HCT116 (cell line): ENCODE measurements at regions not wholly inside any gene's neighbourhood (a gene's known extent, or its start where the extent isn't known, plus 50 kb on each side); places are given as distances from the start of the nearest gene placed in this dataset.

Experiments used
- ATF3 ChIP-seq: IDR thresholded peaks from 2 replicates; pipeline ENCODE4 v1.6.1; 2012
- CTCF ChIP-seq, 3 experiments: fragments of 200-600 bp in 1 of 3; sonication (generic) in 1 of 3; IDR thresholded peaks in 2 of 3; conservative IDR thresholded peaks in 1 of 3; 2 replicates each; pipeline ENCODE4 v1.5.1; 2012 to 2017; ENCODE audit warnings: low read depth in 2 of 3, low read length in 2 of 3, antibody characterized with exemption in 1 of 3, borderline replicate concordance in 1 of 3, control low read depth in 1 of 3, mild to moderate bottlenecking in 1 of 3, mixed read lengths in 1 of 3, mixed run types in 1 of 3, moderate library complexity in 1 of 3; ENCODE audit not compliant: insufficient read depth in 1 of 3
- EGR1 ChIP-seq: IDR thresholded peaks from 2 replicates; pipeline ENCODE4 v1.6.1; 2012; ENCODE audit warnings: low read depth
- EZH2phosphoT487 ChIP-seq: fragments of 200-600 bp; IDR thresholded peaks from 2 replicates; pipeline ENCODE4 v1.6.1; 2018; ENCODE audit warnings: antibody characterized with exemption, borderline replicate concordance
- FOSL1 ChIP-seq: IDR thresholded peaks from 2 replicates; pipeline ENCODE4 v1.6.1; 2012; ENCODE audit warnings: low read depth
- POLR2A ChIP-seq: IDR thresholded peaks from 2 replicates; pipeline ENCODE4 v1.7.0; 2011; ENCODE audit warnings: borderline replicate concordance; ENCODE audit not compliant: insufficient read depth, insufficient read length; ENCODE audit errors: extremely low read depth
- TCF7L2 ChIP-seq: IDR thresholded peaks from 2 replicates; pipeline ENCODE4 v1.7.0; 2011; ENCODE audit warnings: borderline replicate concordance, inconsistent platforms; ENCODE audit not compliant: insufficient read depth, insufficient read length; ENCODE audit errors: extremely low read depth
- YY1 ChIP-seq: IDR thresholded peaks from 2 replicates; pipeline ENCODE4 v1.6.1; 2011; ENCODE audit warnings: low read length, low read depth, moderate library complexity, mild to moderate bottlenecking; ENCODE audit not compliant: insufficient replicate concordance; ENCODE audit errors: extremely low read depth
- ZFX ChIP-seq: fragments of 450-650 bp; IDR thresholded peaks from 2 replicates; pipeline ENCODE4 v1.6.1; 2017
- TF ChIP-seq, protein P1 (sequence below): IDR thresholded peaks from 2 replicates; pipeline ENCODE4 v1.6.1; 2012

DNA sequence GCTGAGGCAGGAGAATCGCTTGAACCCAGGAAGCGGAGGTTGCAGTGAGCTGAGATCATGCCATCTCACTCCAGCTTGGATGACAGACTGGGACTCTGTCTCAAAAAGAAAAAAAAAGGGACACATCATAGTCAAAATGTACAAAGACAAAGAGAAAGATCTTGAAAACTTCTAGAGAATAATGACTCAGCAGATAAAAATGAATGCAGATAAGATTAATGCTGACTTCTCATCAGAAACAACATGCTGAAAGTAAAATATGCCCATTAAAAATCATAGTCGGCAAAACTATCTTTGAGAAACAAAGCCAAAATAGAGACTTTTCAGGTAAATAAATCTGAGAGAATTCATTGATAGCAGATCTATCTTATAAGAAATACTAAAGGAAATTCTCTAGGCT lies 271.1 kb upstream of the GPR149 start:
- TF ChIP-seq CTCF (IDR thresholded peaks at IDR 0.05 in 2 of 3, conservative IDR thresholded peaks at IDR 0.05 in 1 of 3; ENCODE audit: borderline replicate concordance in 1 of 3, insufficient read depth in 1 of 3, low read depth in 2 of 3, low read length in 2 of 3): no peak
- TF ChIP-seq ZFX: no peak
- TF ChIP-seq FOSL1: no peak
- no peak for TF ChIP-seq YY1
- TF ChIP-seq, protein P1, sequence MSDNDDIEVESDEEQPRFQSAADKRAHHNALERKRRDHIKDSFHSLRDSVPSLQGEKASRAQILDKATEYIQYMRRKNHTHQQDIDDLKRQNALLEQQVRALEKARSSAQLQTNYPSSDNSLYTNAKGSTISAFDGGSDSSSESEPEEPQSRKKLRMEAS: no peak
- TF ChIP-seq TCF7L2: no peak
- TF ChIP-seq POLR2A: no peak
- TF ChIP-seq ATF3: no peak
- TF ChIP-seq EZH2phosphoT487: no peak
- TF ChIP-seq EGR1: no peak
